MCF 10A (cell line): ENCODE measurements at regions not wholly inside any gene's neighbourhood (a gene's known extent, or its start where the extent isn't known, plus 50 kb on each side); places are given as distances from the start of the nearest gene placed in this dataset.

Experiments
- BruUV-seq: library from RNA; stranded (reverse); fragments of 400-500 nt; replicated peaks from 2 replicates; lab custom pipeline; 2021; lab: Mats Ljungman, UMichigan
- CTCF ChIA-PET: fragments of 300-600 bp; sonication (Branson Sonifier 250); formaldehyde crosslinking; extraction: SDS; loops from one replicate; lab custom pipeline; 2021; ENCODE audit warnings: antibody characterized with exemption, inconsistent platforms; lab: Yijun Ruan, JAX
- POLR2A ChIA-PET: fragments of 300-600, 350-650 bp; sonication (Branson Sonifier 250); formaldehyde crosslinking; extraction: SDS; loops from one replicate; lab custom pipeline; 2020; ENCODE audit warnings: antibody characterized with exemption, inconsistent platforms; lab: Yijun Ruan, JAX
- DNase-seq: peaks from one replicate; pipeline ENCODE4 v3.0.0-alpha.2; 2018; ENCODE audit not compliant: unreplicated experiment
- H3K27ac Mint-ChIP-seq: one replicate; pipeline ENCODE4 v1.8.0; 2022; ENCODE audit warnings: mild to moderate bottlenecking, low read depth, mixed read lengths; ENCODE audit not compliant: unreplicated experiment
- H3K27me3 Mint-ChIP-seq: one replicate; pipeline ENCODE4 v1.8.0; 2022; ENCODE audit warnings: mixed read lengths; ENCODE audit not compliant: insufficient read depth, unreplicated experiment
- H3K36me3 Mint-ChIP-seq: one replicate; pipeline ENCODE4 v1.8.0; 2022; ENCODE audit warnings: mild to moderate bottlenecking, moderate library complexity, mixed read lengths; ENCODE audit not compliant: insufficient read depth, unreplicated experiment
- H3K4me1 Mint-ChIP-seq: one replicate; pipeline ENCODE4 v1.8.0; 2022; ENCODE audit warnings: mixed read lengths; ENCODE audit not compliant: insufficient read depth, unreplicated experiment
- H3K4me3 Mint-ChIP-seq: one replicate; pipeline ENCODE4 v1.8.0; 2022; ENCODE audit warnings: mild to moderate bottlenecking, moderate library complexity, mixed read lengths; ENCODE audit not compliant: unreplicated experiment
- H3K9me3 Mint-ChIP-seq: one replicate; pipeline ENCODE4 v1.8.0; 2022; ENCODE audit warnings: mixed read lengths; ENCODE audit not compliant: unreplicated experiment
- CTCF ChIP-seq: fragments of 200-600 bp; IDR thresholded peaks from one replicate; pipeline ENCODE4 v1.8.0; 2022; ENCODE audit warnings: antibody characterized with exemption, mild to moderate bottlenecking; ENCODE audit not compliant: unreplicated experiment
- intact Hi-C: fragments of 100-400 bp; cut with micrococcal nuclease; formaldehyde crosslinking; loops from 2 replicates; pipeline ENCODE4 v1.14.1; 2022

DNA sequence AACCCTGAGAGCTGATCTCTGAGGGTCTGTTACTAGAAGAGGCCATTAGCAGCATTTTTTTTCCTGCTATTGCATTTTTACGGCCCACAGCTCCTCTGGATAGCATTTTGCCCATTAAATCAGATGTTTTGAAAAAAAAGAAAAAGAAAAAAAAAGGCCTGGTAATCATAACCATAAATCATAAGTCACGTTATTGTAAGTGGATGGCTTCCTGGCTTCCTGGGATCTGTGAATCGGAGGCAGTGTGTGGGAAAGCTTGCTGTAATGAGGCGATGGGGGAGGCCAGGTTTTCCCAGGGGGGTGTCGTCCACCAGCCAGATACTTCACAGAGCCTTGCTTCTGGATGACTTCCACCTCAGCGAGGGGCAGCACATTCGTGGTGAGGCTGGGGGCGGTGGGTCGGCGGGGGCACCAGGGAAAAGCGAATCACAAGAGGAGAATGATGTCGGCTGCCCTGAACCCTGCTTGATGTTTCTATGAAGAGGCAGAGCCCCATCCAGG, 106.5 kb upstream of the SYT13 start:
- intact Hi-C loops, result no loop called here
- H3K4me3 Mint-ChIP-seq, result no peak overlapping the region
- H3K27ac Mint-ChIP-seq, result no peak overlapping the region
- no peaks in the 10 kb centered on the region for H3K4me1 Mint-ChIP-seq
- BruUV-seq, result no TSS peak
- H3K9me3 Mint-ChIP-seq, result no peaks in the 10 kb centered on the region
- H3K27me3 Mint-ChIP-seq, result peaks cover 38% of the 10 kb centered on the region
- DNase-seq, result no peak
- H3K36me3 Mint-ChIP-seq, result no peaks in the 10 kb centered on the region
- CTCF ChIA-PET, result interaction anchor here (0.5 to 1.0 kb wide), 4 partner anchors 261 to 463 kb away, joined by 3 to 4 read pairs (median 3); no protein-coding TSS in a partner anchor
- TF ChIP-seq CTCF, result no peak
- POLR2A ChIA-PET, result no interaction called here

DNA sequence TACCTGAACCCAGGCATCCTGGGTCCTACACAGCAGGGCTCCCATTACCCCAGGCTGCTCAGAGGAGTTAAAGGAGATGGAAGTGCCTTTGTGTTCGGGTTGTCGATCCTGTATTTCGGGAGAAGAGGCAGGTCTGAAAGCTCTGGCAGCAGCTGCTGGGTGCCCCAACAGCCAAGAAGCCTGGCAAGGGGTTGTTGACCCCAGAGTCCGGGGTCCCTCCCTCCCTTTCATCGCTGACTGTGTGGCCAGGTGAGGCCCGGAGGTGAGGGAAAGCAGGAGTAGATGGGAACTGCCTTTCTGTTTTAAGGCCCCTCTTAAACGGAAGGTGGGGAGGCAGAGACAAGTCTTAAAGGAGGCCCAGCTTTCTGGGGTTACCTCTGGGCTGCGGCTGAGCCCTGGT, 106.0 kb upstream of the SYT13 start:
- ChIA-PET POLR2A (no interaction called here), CTCF (interaction anchor here (0.8 to 1.0 kb wide), 2 partner anchors 261 to 263 kb away, joined by 3 read pairs; no protein-coding TSS in a partner anchor)
- TF ChIP-seq CTCF, result no peak
- Mint-ChIP-seq H3K27ac (no peak overlapping the region), H3K4me3 (no peak overlapping the region), H3K27me3 (peaks cover 35% of the 10 kb centered on the region), H3K4me1 (no peaks in the 10 kb centered on the region), H3K36me3 (no peaks in the 10 kb centered on the region), H3K9me3 (no peaks in the 10 kb centered on the region)
- DNase-seq, result no peak
- intact Hi-C loops, result no loop called here
- BruUV-seq, result no TSS peak

GRCh38 chr11:45391168-45391850, 105.2 kb upstream of the SYT13 start:
- BruUV-seq, result no TSS peak
- no peak for DNase-seq
- H3K27me3 Mint-ChIP-seq, result peaks cover 28% of the 10 kb centered on the region
- POLR2A ChIA-PET, result no interaction called here
- no peak overlapping the region for H3K4me3 Mint-ChIP-seq
- no peaks in the 10 kb centered on the region for H3K4me1 Mint-ChIP-seq
- H3K27ac Mint-ChIP-seq, result no peak overlapping the region
- no peaks in the 10 kb centered on the region for H3K9me3 Mint-ChIP-seq
- no peak for TF ChIP-seq CTCF
- intact Hi-C loops, result no loop called here
- H3K36me3 Mint-ChIP-seq, result no peaks in the 10 kb centered on the region
- CTCF ChIA-PET, result no interaction called here

- Mint-ChIP-seq H3K4me1 (no peaks in the 10 kb centered on the region), H3K27ac (no peak overlapping the region), H3K4me3 (no peak overlapping the region), H3K36me3 (no peaks in the 10 kb centered on the region), H3K27me3 (peaks cover 26% of the 10 kb centered on the region), H3K9me3 (no peaks in the 10 kb centered on the region)
- DNase-seq, result no peak
- TF ChIP-seq CTCF, result no peak
- intact Hi-C loops, result no loop called here
- no TSS peak for BruUV-seq
- ChIA-PET POLR2A (no interaction called here), CTCF (no interaction called here)
Observed at GRCh38 chr11:45390407-45390806, 104.3 kb upstream of the SYT13 start.
